ENCODE measurements at regions not wholly inside any gene's neighbourhood (a gene's known extent, or its start where the extent isn't known, plus 50 kb on each side); places are given as distances from the start of the nearest gene placed in this dataset.

- ChIA-PET POLR2A (no interaction called here), CTCF (interaction anchor here (0.8 to 2.7 kb wide), 2 partner anchors 42 to 130 kb away, joined by 3 to 11 read pairs; no protein-coding TSS in a partner anchor)
- H3K27ac Mint-ChIP-seq, result no peak overlapping the region
- H3K27me3 Mint-ChIP-seq (ENCODE audit: low read depth), result no peaks in the 10 kb centered on the region
- H3K4me3 Mint-ChIP-seq, result no peak overlapping the region
- TF ChIP-seq USF2 (CRISPR knock-in tag; IDR thresholded peaks at IDR 0.05), result no peak
- TF ChIP-seq, protein P1, sequence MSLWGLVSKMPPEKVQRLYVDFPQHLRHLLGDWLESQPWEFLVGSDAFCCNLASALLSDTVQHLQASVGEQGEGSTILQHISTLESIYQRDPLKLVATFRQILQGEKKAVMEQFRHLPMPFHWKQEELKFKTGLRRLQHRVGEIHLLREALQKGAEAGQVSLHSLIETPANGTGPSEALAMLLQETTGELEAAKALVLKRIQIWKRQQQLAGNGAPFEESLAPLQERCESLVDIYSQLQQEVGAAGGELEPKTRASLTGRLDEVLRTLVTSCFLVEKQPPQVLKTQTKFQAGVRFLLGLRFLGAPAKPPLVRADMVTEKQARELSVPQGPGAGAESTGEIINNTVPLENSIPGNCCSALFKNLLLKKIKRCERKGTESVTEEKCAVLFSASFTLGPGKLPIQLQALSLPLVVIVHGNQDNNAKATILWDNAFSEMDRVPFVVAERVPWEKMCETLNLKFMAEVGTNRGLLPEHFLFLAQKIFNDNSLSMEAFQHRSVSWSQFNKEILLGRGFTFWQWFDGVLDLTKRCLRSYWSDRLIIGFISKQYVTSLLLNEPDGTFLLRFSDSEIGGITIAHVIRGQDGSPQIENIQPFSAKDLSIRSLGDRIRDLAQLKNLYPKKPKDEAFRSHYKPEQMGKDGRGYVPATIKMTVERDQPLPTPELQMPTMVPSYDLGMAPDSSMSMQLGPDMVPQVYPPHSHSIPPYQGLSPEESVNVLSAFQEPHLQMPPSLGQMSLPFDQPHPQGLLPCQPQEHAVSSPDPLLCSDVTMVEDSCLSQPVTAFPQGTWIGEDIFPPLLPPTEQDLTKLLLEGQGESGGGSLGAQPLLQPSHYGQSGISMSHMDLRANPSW (CRISPR knock-in tag; conservative IDR thresholded peaks at IDR 0.05; ENCODE audit: low read depth), result no peak
- no peaks in the 10 kb centered on the region for H3K9me3 Mint-ChIP-seq
- no peaks in the 10 kb centered on the region for H3K36me3 Mint-ChIP-seq
- H3K4me1 Mint-ChIP-seq, result no peaks in the 10 kb centered on the region
- ATAC-seq, result no peak
- DNase-seq (ENCODE audit: low spot score), result no peak
Observed at GRCh38 chr5:87010736-87011135, 256.9 kb upstream of the RASA1 start.

- peaks cover 25% of the 10 kb centered on the region for H3K4me1 Mint-ChIP-seq
- no peaks in the 10 kb centered on the region for H3K9me3 Mint-ChIP-seq
- CTCF ChIA-PET, result no interaction called here
- DNase-seq (ENCODE audit: low spot score) (no peak), ATAC-seq (no peak)
- H3K27ac Mint-ChIP-seq, result no peak overlapping the region
- H3K4me3 Mint-ChIP-seq, result no peak overlapping the region
- no peaks in the 10 kb centered on the region for H3K27me3 Mint-ChIP-seq (ENCODE audit: low read depth)
- no peaks in the 10 kb centered on the region for H3K36me3 Mint-ChIP-seq
- POLR2A ChIA-PET, result no interaction called here
- TF ChIP-seq PREB (CRISPR knock-in tag; IDR thresholded peaks at IDR 0.05; ENCODE audit: borderline replicate concordance), result no peak
- TF ChIP-seq ESRRA (CRISPR knock-in tag; IDR thresholded peaks at IDR 0.05; ENCODE audit: borderline replicate concordance), result no peak
- TF ChIP-seq, protein P2, sequence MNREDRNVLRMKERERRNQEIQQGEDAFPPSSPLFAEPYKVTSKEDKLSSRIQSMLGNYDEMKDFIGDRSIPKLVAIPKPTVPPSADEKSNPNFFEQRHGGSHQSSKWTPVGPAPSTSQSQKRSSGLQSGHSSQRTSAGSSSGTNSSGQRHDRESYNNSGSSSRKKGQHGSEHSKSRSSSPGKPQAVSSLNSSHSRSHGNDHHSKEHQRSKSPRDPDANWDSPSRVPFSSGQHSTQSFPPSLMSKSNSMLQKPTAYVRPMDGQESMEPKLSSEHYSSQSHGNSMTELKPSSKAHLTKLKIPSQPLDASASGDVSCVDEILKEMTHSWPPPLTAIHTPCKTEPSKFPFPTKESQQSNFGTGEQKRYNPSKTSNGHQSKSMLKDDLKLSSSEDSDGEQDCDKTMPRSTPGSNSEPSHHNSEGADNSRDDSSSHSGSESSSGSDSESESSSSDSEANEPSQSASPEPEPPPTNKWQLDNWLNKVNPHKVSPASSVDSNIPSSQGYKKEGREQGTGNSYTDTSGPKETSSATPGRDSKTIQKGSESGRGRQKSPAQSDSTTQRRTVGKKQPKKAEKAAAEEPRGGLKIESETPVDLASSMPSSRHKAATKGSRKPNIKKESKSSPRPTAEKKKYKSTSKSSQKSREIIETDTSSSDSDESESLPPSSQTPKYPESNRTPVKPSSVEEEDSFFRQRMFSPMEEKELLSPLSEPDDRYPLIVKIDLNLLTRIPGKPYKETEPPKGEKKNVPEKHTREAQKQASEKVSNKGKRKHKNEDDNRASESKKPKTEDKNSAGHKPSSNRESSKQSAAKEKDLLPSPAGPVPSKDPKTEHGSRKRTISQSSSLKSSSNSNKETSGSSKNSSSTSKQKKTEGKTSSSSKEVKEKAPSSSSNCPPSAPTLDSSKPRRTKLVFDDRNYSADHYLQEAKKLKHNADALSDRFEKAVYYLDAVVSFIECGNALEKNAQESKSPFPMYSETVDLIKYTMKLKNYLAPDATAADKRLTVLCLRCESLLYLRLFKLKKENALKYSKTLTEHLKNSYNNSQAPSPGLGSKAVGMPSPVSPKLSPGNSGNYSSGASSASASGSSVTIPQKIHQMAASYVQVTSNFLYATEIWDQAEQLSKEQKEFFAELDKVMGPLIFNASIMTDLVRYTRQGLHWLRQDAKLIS (CRISPR knock-in tag; IDR thresholded peaks at IDR 0.05; ENCODE audit: borderline replicate concordance), result no peak
- TF ChIP-seq PRDM15 (CRISPR knock-in tag; IDR thresholded peaks at IDR 0.05), result no peak
- TF ChIP-seq, protein P3, sequence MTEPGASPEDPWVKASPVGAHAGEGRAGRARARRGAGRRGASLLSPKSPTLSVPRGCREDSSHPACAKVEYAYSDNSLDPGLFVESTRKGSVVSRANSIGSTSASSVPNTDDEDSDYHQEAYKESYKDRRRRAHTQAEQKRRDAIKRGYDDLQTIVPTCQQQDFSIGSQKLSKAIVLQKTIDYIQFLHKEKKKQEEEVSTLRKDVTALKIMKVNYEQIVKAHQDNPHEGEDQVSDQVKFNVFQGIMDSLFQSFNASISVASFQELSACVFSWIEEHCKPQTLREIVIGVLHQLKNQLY (CRISPR knock-in tag; IDR thresholded peaks at IDR 0.05), result no peak
- no peak for TF ChIP-seq OVOL2 (CRISPR knock-in tag; IDR thresholded peaks at IDR 0.05; ENCODE audit: borderline replicate concordance)
- TF ChIP-seq CTCF (IDR thresholded peaks at IDR 0.05), result no peak
- TF ChIP-seq ZNF121 (CRISPR knock-in tag; IDR thresholded peaks at IDR 0.05), result no peak
- TF ChIP-seq, protein P4, sequence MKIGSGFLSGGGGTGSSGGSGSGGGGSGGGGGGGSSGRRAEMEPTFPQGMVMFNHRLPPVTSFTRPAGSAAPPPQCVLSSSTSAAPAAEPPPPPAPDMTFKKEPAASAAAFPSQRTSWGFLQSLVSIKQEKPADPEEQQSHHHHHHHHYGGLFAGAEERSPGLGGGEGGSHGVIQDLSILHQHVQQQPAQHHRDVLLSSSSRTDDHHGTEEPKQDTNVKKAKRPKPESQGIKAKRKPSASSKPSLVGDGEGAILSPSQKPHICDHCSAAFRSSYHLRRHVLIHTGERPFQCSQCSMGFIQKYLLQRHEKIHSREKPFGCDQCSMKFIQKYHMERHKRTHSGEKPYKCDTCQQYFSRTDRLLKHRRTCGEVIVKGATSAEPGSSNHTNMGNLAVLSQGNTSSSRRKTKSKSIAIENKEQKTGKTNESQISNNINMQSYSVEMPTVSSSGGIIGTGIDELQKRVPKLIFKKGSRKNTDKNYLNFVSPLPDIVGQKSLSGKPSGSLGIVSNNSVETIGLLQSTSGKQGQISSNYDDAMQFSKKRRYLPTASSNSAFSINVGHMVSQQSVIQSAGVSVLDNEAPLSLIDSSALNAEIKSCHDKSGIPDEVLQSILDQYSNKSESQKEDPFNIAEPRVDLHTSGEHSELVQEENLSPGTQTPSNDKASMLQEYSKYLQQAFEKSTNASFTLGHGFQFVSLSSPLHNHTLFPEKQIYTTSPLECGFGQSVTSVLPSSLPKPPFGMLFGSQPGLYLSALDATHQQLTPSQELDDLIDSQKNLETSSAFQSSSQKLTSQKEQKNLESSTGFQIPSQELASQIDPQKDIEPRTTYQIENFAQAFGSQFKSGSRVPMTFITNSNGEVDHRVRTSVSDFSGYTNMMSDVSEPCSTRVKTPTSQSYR (CRISPR knock-in tag; IDR thresholded peaks at IDR 0.05), result no peak
- no peak for TF ChIP-seq KAT7 (CRISPR knock-in tag; IDR thresholded peaks at IDR 0.05; ENCODE audit: borderline replicate concordance)
Observed at GRCh38 chr5:87015901-87016300, 251.8 kb upstream of the RASA1 start.
